ENCODE measurements at regions not wholly inside any gene's neighbourhood (a gene's known extent, or its start where the extent isn't known, plus 50 kb on each side); places are given as distances from the start of the nearest gene placed in this dataset.

DNA sequence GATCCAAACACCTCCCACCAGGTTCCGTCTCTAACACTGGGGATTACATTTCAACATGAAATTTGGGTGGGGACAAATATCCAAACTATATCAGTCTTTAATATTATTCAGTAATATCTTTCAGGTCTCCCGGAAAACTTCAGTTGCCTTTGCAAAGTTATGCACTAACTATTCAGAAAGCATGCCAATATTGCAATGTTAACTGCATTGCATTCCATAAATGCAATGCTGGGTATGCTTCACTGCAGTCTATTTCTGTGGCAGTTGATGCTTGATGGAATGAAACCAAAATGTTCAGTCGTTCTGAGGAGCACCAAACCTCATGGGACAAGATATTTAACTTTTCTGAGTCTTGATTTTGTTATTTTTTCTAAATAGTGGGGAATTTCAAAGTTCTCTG lies 147.5 kb downstream of the SLC16A9 start:
- TF ChIP-seq RAD21 (conservative IDR thresholded peaks at IDR 0.05 in 1 of 2, IDR thresholded peaks at IDR 0.05 in 1 of 2) (no peak), CEBPB (IDR thresholded peaks at IDR 0.05) (no peak), SMC3 (IDR thresholded peaks at IDR 0.05) (no peak), TFCP2L1 (CRISPR knock-in tag; IDR thresholded peaks at IDR 0.05) (no peak), EP300 (IDR thresholded peaks at IDR 0.05) (no peak), CHD2 (IDR thresholded peaks at IDR 0.05; ENCODE audit: low read length, partially characterized antibody) (no peak), RARB (CRISPR knock-in tag; IDR thresholded peaks at IDR 0.05) (no peak), HDAC2 (IDR thresholded peaks at IDR 0.05) (no peak), RNF2 (IDR thresholded peaks at IDR 0.05; ENCODE audit: borderline replicate concordance, low read depth) (no peak), POLR2A (IDR thresholded peaks at IDR 0.05; ENCODE audit: low read length) (no peak), POLR2AphosphoS2 (conservative IDR thresholded peaks at IDR 0.05; ENCODE audit: low read length) (no peak)
- TF ChIP-seq, protein P1, sequence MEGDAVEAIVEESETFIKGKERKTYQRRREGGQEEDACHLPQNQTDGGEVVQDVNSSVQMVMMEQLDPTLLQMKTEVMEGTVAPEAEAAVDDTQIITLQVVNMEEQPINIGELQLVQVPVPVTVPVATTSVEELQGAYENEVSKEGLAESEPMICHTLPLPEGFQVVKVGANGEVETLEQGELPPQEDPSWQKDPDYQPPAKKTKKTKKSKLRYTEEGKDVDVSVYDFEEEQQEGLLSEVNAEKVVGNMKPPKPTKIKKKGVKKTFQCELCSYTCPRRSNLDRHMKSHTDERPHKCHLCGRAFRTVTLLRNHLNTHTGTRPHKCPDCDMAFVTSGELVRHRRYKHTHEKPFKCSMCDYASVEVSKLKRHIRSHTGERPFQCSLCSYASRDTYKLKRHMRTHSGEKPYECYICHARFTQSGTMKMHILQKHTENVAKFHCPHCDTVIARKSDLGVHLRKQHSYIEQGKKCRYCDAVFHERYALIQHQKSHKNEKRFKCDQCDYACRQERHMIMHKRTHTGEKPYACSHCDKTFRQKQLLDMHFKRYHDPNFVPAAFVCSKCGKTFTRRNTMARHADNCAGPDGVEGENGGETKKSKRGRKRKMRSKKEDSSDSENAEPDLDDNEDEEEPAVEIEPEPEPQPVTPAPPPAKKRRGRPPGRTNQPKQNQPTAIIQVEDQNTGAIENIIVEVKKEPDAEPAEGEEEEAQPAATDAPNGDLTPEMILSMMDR (IDR thresholded peaks at IDR 0.05): no peak
- TF ChIP-seq, protein P2, sequence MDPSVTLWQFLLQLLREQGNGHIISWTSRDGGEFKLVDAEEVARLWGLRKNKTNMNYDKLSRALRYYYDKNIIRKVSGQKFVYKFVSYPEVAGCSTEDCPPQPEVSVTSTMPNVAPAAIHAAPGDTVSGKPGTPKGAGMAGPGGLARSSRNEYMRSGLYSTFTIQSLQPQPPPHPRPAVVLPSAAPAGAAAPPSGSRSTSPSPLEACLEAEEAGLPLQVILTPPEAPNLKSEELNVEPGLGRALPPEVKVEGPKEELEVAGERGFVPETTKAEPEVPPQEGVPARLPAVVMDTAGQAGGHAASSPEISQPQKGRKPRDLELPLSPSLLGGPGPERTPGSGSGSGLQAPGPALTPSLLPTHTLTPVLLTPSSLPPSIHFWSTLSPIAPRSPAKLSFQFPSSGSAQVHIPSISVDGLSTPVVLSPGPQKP (IDR thresholded peaks at IDR 0.05; ENCODE audit: low read depth, low read length): no peak
- TF ChIP-seq, protein P3, sequence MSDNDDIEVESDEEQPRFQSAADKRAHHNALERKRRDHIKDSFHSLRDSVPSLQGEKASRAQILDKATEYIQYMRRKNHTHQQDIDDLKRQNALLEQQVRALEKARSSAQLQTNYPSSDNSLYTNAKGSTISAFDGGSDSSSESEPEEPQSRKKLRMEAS (IDR thresholded peaks at IDR 0.05): no peak
